ENCODE measurements at regions not wholly inside any gene's neighbourhood (a gene's known extent, or its start where the extent isn't known, plus 50 kb on each side); places are given as distances from the start of the nearest gene placed in this dataset.

DNA sequence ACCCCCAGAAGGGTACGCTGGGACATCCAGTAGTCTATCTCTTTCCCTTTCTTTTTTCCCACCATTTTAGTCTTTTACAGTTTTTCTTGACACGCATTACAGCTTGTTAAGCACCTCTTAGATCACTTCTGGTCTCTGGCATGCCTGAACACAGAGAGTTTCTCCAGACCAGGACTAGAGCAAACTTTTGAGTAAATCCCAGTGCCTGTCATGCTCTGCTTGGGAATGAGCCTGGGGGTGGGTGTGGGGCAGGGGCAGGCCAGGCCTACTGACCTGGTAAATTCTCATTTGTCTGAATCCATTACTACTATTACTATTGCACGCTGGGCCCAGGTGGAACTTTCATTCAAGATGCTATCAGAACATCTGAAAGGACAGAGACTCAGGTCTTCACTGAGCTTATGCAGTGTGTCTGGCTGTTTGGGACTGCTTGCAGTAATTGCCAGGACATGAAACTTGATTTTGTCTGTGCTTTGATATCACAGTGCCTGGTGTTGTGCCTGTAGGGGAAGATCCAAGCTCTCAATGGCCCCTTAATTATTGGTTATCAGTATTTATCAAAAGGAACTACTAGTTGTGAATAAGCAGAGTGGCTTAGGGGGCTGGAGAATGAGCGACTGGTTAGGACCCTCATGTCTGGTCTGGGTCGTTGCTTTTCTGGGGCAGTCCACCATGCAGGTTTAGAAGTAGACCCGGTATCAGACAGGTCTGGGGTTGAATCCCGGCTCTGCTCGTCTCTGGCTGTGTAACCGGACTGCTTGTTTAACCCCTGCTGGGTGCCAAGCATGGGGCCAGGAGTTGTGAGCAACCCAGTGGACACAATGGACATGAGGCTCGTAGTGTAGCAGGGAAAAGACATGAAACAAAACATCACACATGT is 196.1 kb upstream of the TLE3 start:
- peaks cover 27% of the 10 kb centered on the region for H3K4me1 ChIP-seq
- no peaks in the 10 kb centered on the region for H3K27me3 ChIP-seq (ENCODE audit: low read depth)
- DNase-seq, result no peak
- no peak overlapping the region for H3K27ac ChIP-seq (replicated peaks)
- H3K4me3 ChIP-seq, result no peak overlapping the region
- intact Hi-C loops (cut with micrococcal nuclease), result no loop called here
- no peaks in the 10 kb centered on the region for H3K9me3 ChIP-seq (replicated peaks)
- H3K36me3 ChIP-seq, result no peaks in the 10 kb centered on the region
- TF ChIP-seq CTCF (IDR thresholded peaks at IDR 0.05; ENCODE audit: borderline replicate concordance), result no peak

DNA sequence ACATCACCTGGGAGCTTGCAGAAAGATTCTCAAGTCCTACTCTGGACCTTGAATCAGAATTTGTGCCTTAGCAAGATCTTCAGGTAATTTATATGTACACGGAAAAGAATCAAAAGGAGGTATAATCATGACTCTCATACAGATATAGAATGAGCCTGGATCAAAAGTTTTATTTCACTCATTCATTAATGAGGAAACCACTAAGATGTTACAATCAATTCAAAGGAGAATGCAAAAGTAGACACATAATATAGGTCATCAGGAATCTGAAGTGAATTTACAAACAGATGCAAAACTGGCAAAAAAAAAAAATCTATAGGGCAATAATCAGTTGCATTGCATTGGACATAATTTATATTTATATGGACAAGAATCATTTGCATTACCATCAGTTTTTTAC is 195.4 kb upstream of the TLE3 start:
- intact Hi-C loops (cut with micrococcal nuclease), result no loop called here
- Histone ChIP-seq H3K27me3 (ENCODE audit: low read depth) (no peaks in the 10 kb centered on the region), H3K27ac (replicated peaks) (no peak overlapping the region), H3K36me3 (no peaks in the 10 kb centered on the region), H3K9me3 (replicated peaks) (no peaks in the 10 kb centered on the region), H3K4me1 (peaks cover 27% of the 10 kb centered on the region), H3K4me3 (no peak overlapping the region)
- no peak for TF ChIP-seq CTCF (IDR thresholded peaks at IDR 0.05; ENCODE audit: borderline replicate concordance)
- no peak for DNase-seq

DNA sequence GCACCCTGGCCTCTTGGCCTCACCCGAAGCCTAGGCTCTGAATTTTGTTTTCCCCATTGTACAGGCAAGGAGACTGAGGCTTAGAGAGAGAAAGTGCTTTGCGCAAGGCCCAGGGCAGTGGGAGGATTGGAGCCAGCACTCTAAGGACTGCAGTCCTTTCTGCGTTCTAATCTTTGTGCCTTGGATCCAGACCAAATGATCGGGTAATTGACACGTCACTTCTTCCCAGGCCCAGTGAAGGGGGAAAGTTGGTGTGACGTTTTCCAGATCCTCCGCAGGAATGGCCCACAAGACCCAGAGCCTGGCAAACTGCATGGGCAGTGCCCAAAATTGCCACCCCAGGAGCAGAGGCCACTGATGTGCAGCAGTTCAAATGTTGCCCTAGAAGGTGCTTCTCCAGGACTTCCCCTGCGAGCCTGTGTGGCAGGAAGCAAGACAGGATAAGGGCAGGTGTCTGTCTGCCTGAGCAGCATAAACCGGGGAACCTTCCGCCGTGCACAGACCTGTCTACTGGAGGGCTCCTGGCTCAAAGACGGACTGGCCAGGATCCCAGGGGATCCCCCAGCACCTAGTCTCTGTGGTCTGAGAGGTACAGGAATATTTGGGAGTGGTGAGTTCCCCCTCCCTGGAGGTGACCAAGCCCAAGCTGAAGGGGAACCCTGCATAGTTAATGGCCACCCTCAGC is 194.5 kb upstream of the TLE3 start:
- H3K4me3 ChIP-seq, result no peak overlapping the region
- H3K27me3 ChIP-seq (ENCODE audit: low read depth), result no peaks in the 10 kb centered on the region
- no peak for TF ChIP-seq CTCF (IDR thresholded peaks at IDR 0.05; ENCODE audit: borderline replicate concordance)
- intact Hi-C loops (cut with micrococcal nuclease), result no loop called here
- no peak overlapping the region for H3K27ac ChIP-seq (replicated peaks)
- peaks cover 27% of the 10 kb centered on the region for H3K4me1 ChIP-seq
- no peak for DNase-seq
- no peaks in the 10 kb centered on the region for H3K36me3 ChIP-seq
- H3K9me3 ChIP-seq (replicated peaks), result no peaks in the 10 kb centered on the region

DNA sequence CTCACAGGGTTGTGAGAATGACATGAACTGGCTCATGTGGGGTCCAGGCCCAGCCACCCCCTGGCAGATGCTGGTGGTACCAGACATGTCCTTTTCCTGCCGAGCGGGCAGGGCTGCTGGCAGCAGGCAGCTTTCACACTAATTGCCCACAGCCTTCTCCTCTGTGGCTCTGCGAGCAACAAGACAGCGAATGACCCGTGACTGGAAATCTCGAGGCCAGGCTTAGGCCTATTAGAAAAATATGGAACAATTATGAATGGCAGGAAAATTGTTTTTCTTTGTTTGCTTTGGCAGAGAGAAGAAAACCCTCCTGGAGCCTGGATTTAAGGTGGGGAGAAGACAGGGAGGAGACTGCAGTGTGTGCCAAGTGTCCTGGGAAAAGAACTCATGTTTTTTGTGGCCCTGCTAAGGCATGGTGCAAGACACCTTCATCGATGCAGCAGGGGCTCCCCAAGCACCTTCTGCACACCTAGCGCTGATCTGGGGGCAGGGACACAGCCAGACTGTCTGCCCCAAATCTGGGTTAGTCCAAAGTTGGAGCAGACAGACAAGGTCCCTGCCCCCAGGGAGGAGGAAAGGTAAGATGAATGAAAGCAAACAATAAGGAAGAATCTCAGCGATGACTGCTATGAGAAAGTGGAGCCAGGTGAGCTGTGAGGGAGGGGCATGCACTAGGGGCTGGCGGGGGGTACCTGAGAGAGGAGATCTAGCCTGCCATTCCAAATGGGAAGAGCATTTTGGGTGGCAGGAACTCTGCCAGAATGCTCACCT is 193.8 kb upstream of the TLE3 start:
- TF ChIP-seq CTCF (IDR thresholded peaks at IDR 0.05; ENCODE audit: borderline replicate concordance), result no peak

DNA sequence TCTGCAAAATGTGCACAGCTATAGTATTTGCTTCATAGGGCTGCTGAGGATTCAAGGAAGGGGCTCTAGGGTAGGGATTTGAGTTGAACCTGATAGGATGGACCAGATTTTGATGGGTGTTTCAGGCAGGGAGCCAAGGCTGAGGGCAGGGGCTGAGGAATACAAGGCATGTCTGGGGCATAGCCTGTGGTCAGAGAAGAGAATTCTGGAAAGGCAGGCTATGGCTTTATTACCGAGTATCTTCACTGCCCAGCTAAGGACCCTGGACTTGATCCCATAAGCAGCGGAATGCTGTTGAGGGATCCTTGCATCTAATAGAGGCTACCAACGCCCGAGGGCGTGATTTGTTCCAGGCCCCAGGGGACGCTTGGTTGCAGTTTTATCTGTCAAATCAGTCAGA is 193.0 kb upstream of the TLE3 start:
- no peaks in the 10 kb centered on the region for H3K36me3 ChIP-seq
- no peak for TF ChIP-seq CTCF (IDR thresholded peaks at IDR 0.05; ENCODE audit: borderline replicate concordance)
- DNase-seq, result no peak
- no peaks in the 10 kb centered on the region for H3K27me3 ChIP-seq (ENCODE audit: low read depth)
- H3K27ac ChIP-seq (replicated peaks), result no peak overlapping the region
- H3K4me1 ChIP-seq, result peaks cover 27% of the 10 kb centered on the region
- H3K4me3 ChIP-seq, result no peak overlapping the region
- no peaks in the 10 kb centered on the region for H3K9me3 ChIP-seq (replicated peaks)
- intact Hi-C loops (cut with micrococcal nuclease), result no loop called here

More for the DNA sequence above, 193.8 kb upstream of the TLE3 start:
- DNase-seq, result no peak
- no peaks in the 10 kb centered on the region for H3K27me3 ChIP-seq (ENCODE audit: low read depth)
- no peak overlapping the region for H3K27ac ChIP-seq (replicated peaks)
- H3K36me3 ChIP-seq, result no peaks in the 10 kb centered on the region
- H3K4me3 ChIP-seq, result no peak overlapping the region
- H3K4me1 ChIP-seq, result peaks cover 27% of the 10 kb centered on the region
- intact Hi-C loops (cut with micrococcal nuclease), result no loop called here
- H3K9me3 ChIP-seq (replicated peaks), result no peaks in the 10 kb centered on the region

All from left ventricle myocardium inferior (tissue), 1 donor.